HT1080 (cell line): ENCODE measurements at regions not wholly inside any gene's neighbourhood (a gene's known extent, or its start where the extent isn't known, plus 50 kb on each side); places are given as distances from the start of the nearest gene placed in this dataset.

Source experiments
- DNase-seq: peaks from one replicate; pipeline ENCODE4 v3.0.0-alpha.2; 2015; ENCODE audit warnings: low read depth

GRCh38 chr2:122481717-122482116, 726.3 kb downstream of the TSN start:
- DNase-seq: peak; percentile 21

GRCh38 chr2:122486086-122486485, 730.6 kb downstream of the TSN start:
- DNase-seq: no peak

- no peak for DNase-seq
Measured at GRCh38 chr2:122486705-122487415, 731.4 kb downstream of the TSN start.

- peak; percentile 48 for DNase-seq
Measured at GRCh38 chr2:122491011-122491410, 735.6 kb downstream of the TSN start.

GRCh38 chr2:122500316-122501105, 745.1 kb downstream of the TSN start:
- no peak for DNase-seq

GRCh38 chr2:122506620-122507019, 751.2 kb downstream of the TSN start:
- no peak for DNase-seq

- DNase-seq: no peak
Measured at GRCh38 chr2:122507261-122507660, 751.8 kb downstream of the TSN start.

- no peak for DNase-seq
Measured at GRCh38 chr2:122512091-122512490, 756.6 kb downstream of the TSN start.

GRCh38 chr2:122514451-122514996, 759.1 kb downstream of the TSN start:
- DNase-seq: peak; percentile 43

GRCh38 chr2:122515731-122516290, 760.4 kb downstream of the TSN start:
- no peak for DNase-seq

- DNase-seq: no peak
Measured at GRCh38 chr2:122516775-122517174, 761.3 kb downstream of the TSN start.

GRCh38 chr2:122519366-122519765, 763.9 kb downstream of the TSN start:
- DNase-seq: no peak

GRCh38 chr2:122519821-122520611, 764.6 kb downstream of the TSN start:
- no peak for DNase-seq

GRCh38 chr2:122523143-122523542, 767.7 kb downstream of the TSN start:
- DNase-seq: no peak

GRCh38 chr2:122523981-122524380, 768.5 kb downstream of the TSN start:
- DNase-seq: no peak

GRCh38 chr2:122525336-122525735, 769.9 kb downstream of the TSN start:
- no peak for DNase-seq

GRCh38 chr2:122528061-122528460, 772.6 kb downstream of the TSN start:
- DNase-seq: peak; percentile 73

GRCh38 chr2:122528958-122529705, 773.7 kb downstream of the TSN start:
- no peak for DNase-seq

GRCh38 chr2:122530814-122531213, 775.4 kb downstream of the TSN start:
- no peak for DNase-seq

- no peak for DNase-seq
Measured at GRCh38 chr2:122531290-122532071, 776.0 kb downstream of the TSN start.
